ENCODE measurements at regions not wholly inside any gene's neighbourhood (a gene's known extent, or its start where the extent isn't known, plus 50 kb on each side); places are given as distances from the start of the nearest gene placed in this dataset.

DNA sequence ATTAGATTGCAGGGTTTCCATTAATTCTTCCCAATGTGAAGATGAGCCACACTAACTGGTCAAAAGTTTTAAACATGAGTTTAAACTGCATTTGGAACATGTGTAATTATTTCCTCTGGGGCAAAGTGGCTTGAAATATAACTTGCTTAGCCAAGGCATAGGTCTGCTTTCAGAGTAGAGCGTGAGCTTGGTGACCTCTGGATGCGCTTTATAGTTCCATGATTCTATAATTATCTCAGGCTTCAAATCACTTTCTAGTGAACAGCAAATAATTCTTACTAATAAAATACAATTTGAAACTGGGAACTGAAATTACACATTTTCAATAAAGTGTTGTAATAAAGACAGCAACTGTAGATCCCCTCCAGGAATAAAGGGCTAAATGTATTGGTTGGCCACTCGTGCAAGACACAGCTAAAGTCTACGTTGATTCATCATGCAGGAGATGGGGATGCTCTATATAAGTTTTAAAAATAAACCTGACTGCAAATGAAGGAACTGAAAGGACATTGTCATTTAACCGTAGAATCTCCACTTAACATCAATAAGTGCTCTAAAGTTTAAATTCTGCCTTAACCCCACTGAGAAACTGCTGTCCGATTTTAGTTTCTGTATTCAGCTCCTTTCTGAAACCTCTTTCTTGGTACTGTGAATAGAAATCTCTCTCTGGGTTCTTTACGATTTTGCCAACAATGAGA is 460.0 kb downstream of the PSAT1 start:
- TF ChIP-seq, protein P1, sequence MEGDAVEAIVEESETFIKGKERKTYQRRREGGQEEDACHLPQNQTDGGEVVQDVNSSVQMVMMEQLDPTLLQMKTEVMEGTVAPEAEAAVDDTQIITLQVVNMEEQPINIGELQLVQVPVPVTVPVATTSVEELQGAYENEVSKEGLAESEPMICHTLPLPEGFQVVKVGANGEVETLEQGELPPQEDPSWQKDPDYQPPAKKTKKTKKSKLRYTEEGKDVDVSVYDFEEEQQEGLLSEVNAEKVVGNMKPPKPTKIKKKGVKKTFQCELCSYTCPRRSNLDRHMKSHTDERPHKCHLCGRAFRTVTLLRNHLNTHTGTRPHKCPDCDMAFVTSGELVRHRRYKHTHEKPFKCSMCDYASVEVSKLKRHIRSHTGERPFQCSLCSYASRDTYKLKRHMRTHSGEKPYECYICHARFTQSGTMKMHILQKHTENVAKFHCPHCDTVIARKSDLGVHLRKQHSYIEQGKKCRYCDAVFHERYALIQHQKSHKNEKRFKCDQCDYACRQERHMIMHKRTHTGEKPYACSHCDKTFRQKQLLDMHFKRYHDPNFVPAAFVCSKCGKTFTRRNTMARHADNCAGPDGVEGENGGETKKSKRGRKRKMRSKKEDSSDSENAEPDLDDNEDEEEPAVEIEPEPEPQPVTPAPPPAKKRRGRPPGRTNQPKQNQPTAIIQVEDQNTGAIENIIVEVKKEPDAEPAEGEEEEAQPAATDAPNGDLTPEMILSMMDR (IDR thresholded peaks at IDR 0.05), result no peak
- TF ChIP-seq, protein P2, sequence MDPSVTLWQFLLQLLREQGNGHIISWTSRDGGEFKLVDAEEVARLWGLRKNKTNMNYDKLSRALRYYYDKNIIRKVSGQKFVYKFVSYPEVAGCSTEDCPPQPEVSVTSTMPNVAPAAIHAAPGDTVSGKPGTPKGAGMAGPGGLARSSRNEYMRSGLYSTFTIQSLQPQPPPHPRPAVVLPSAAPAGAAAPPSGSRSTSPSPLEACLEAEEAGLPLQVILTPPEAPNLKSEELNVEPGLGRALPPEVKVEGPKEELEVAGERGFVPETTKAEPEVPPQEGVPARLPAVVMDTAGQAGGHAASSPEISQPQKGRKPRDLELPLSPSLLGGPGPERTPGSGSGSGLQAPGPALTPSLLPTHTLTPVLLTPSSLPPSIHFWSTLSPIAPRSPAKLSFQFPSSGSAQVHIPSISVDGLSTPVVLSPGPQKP (IDR thresholded peaks at IDR 0.05; ENCODE audit: low read depth, low read length), result no peak
- TF ChIP-seq BHLHE40 (IDR thresholded peaks at IDR 0.05; ENCODE audit: low read depth, low read length), result no peak
- TF ChIP-seq CEBPB (IDR thresholded peaks at IDR 0.05), result no peak
- TF ChIP-seq NPAS2 (CRISPR knock-in tag; IDR thresholded peaks at IDR 0.05; ENCODE audit: borderline replicate concordance), result no peak
- TF ChIP-seq EP300 (IDR thresholded peaks at IDR 0.05), result no peak
- TF ChIP-seq, protein P3, sequence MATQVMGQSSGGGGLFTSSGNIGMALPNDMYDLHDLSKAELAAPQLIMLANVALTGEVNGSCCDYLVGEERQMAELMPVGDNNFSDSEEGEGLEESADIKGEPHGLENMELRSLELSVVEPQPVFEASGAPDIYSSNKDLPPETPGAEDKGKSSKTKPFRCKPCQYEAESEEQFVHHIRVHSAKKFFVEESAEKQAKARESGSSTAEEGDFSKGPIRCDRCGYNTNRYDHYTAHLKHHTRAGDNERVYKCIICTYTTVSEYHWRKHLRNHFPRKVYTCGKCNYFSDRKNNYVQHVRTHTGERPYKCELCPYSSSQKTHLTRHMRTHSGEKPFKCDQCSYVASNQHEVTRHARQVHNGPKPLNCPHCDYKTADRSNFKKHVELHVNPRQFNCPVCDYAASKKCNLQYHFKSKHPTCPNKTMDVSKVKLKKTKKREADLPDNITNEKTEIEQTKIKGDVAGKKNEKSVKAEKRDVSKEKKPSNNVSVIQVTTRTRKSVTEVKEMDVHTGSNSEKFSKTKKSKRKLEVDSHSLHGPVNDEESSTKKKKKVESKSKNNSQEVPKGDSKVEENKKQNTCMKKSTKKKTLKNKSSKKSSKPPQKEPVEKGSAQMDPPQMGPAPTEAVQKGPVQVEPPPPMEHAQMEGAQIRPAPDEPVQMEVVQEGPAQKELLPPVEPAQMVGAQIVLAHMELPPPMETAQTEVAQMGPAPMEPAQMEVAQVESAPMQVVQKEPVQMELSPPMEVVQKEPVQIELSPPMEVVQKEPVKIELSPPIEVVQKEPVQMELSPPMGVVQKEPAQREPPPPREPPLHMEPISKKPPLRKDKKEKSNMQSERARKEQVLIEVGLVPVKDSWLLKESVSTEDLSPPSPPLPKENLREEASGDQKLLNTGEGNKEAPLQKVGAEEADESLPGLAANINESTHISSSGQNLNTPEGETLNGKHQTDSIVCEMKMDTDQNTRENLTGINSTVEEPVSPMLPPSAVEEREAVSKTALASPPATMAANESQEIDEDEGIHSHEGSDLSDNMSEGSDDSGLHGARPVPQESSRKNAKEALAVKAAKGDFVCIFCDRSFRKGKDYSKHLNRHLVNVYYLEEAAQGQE (IDR thresholded peaks at IDR 0.05), result no peak
